HepG2 (cell line): ENCODE measurements at regions not wholly inside any gene's neighbourhood (a gene's known extent, or its start where the extent isn't known, plus 50 kb on each side); places are given as distances from the start of the nearest gene placed in this dataset.

Experiments used
- ATAC-seq: fragments of 200-7000 bp; cut with Tn5 transposase; 3 replicates; pipeline ENCODE4 v1.9.1; 2020; ENCODE audit warnings: mild to moderate bottlenecking, moderate library complexity
- BruUV-seq: library from RNA; stranded (reverse); fragments of 400-500 nt; replicated peaks from 2 replicates; lab custom pipeline; 2021; lab: Mats Ljungman, UMichigan
- CTCF ChIA-PET: fragments of 300-600 bp; formaldehyde crosslinking; extraction: SDS; loops from one replicate; lab custom pipeline; 2021; ENCODE audit warnings: low total read pairs, inconsistent platforms, low intra/inter-chr PET ratio; lab: Yijun Ruan, JAX
- POLR2A ChIA-PET: fragments of 350-600 bp; sonication (Branson Sonifier 250); formaldehyde crosslinking; loops from one replicate; lab custom pipeline; 2020; ENCODE audit warnings: antibody characterized with exemption, inconsistent platforms; lab: Yijun Ruan, JAX
- DNase-seq: peaks from one replicate; pipeline ENCODE4 v3.0.0-alpha.2; 2015; ENCODE audit warnings: low spot score
- FAIRE-seq: peaks from 3 replicates; lab custom pipeline; 2011; peaks lifted over from hg19 to GRCh38; lab: Jason Lieb, UNC
- H2AFZ ChIP-seq: one replicate; pipeline ENCODE4 v1.6.1; 2011; ENCODE audit warnings: low read length, inconsistent platforms
- H3K27ac ChIP-seq: fragments of 300-600 bp; 3 replicates; pipeline ENCODE4 v1.8.0; 2011; ENCODE audit warnings: mixed run types, mild to moderate bottlenecking, mixed read lengths, low read length, inconsistent platforms; ENCODE audit not compliant: insufficient read depth; ENCODE audit errors: extremely low read length
- H3K27me3 ChIP-seq, 2 experiments: fragments of 200-600 bp in 1 of 2; 2 replicates in 1 of 2; 3 replicates in 1 of 2; pipeline versions ENCODE4 v1.6.0 to v1.8.0; 2011; ENCODE audit warnings: low read length in 2 of 2, mild to moderate bottlenecking in 2 of 2, moderate library complexity in 2 of 2, inconsistent platforms in 1 of 2; ENCODE audit not compliant: insufficient read depth in 2 of 2, control insufficient read depth in 1 of 2
- H3K36me3 ChIP-seq, 2 experiments: fragments of 200-600 bp in 1 of 2; replicated peaks in 1 of 2; 2 replicates in 1 of 2; 3 replicates in 1 of 2; pipeline versions ENCODE4 v1.5.1 to v1.8.0; 2011; ENCODE audit warnings: low read length in 2 of 2, inconsistent platforms in 1 of 2; ENCODE audit not compliant: insufficient read depth in 2 of 2, control insufficient read depth in 1 of 2
- H3K4me1 ChIP-seq: 2 replicates; pipeline ENCODE4 v1.5.1; 2012; ENCODE audit warnings: low read length, inconsistent platforms; ENCODE audit not compliant: insufficient read depth
- H3K4me2 ChIP-seq: 2 replicates; pipeline ENCODE4 v1.6.0; 2011; ENCODE audit warnings: low read depth, low read length, inconsistent platforms
- H3K4me3 ChIP-seq, 3 experiments: fragments of 200-600 bp in 1 of 3; sonication (generic), shearing (Covaris generic) in 1 of 3; replicated peaks in 1 of 3; 2 replicates each; pipeline ENCODE4 v1.5.1; 2011 to 2016; ENCODE audit warnings: low read length in 3 of 3, inconsistent platforms in 2 of 3, low read depth in 2 of 3, mild to moderate bottlenecking in 2 of 3, control low read depth in 1 of 3, mixed read lengths in 1 of 3; ENCODE audit not compliant: insufficient read depth in 1 of 3
- H3K79me2 ChIP-seq: one replicate; pipeline ENCODE4 v1.6.1; 2011; ENCODE audit warnings: low read length, inconsistent platforms; ENCODE audit not compliant: insufficient read depth
- H3K9ac ChIP-seq: 2 replicates; pipeline ENCODE4 v1.6.0; 2011; ENCODE audit warnings: mild to moderate bottlenecking, low read depth, low read length, inconsistent platforms; ENCODE audit not compliant: insufficient read depth
- H3K9me3 ChIP-seq: 2 replicates; pipeline ENCODE4 v1.5.1; 2012; ENCODE audit warnings: mild to moderate bottlenecking, low read length
- H4K20me1 ChIP-seq: 2 replicates; pipeline ENCODE4 v1.6.0; 2011; ENCODE audit warnings: inconsistent platforms, mild to moderate bottlenecking, low read length, moderate library complexity; ENCODE audit not compliant: insufficient read depth
- ATF7 ChIP-seq, 2 experiments: fragments of 450-650 bp in 1 of 2; sonication (generic) in 1 of 2; formaldehyde crosslinking in 1 of 2; IDR thresholded peaks; 2 replicates each; pipeline versions ENCODE4 v1.4.0 to v1.6.1; 2016 to 2020; ENCODE audit warnings: antibody characterized with exemption in 1 of 2, mild to moderate bottlenecking in 1 of 2, missing genetic modification reagents in 1 of 2
- FIP1L1 ChIP-seq: fragments of 200-400 bp; formaldehyde crosslinking; IDR thresholded peaks from 2 replicates; pipeline ENCODE4 v1.6.1; 2018; ENCODE audit warnings: low read depth, mild to moderate bottlenecking, low read length, moderate library complexity, borderline replicate concordance; ENCODE audit not compliant: insufficient read depth
- SOX13 ChIP-seq, 3 experiments: fragments of 450-650 bp in 1 of 3; sonication (generic) in 1 of 3; formaldehyde crosslinking in 1 of 3; IDR thresholded peaks in 2 of 3; conservative IDR thresholded peaks in 1 of 3; 2 replicates each; pipeline versions ENCODE4 v1.5.0 to v1.6.1; 2016 to 2020; ENCODE audit warnings: antibody characterized with exemption in 1 of 3, mild to moderate bottlenecking in 1 of 3, missing compliant biosample characterization in 1 of 3, missing genetic modification reagents in 1 of 3, moderate library complexity in 1 of 3
- STAT6 ChIP-seq: sonication (generic); formaldehyde crosslinking; IDR thresholded peaks from 2 replicates; pipeline ENCODE4 v1.4.0; 2020; ENCODE audit warnings: missing genetic modification reagents, mild to moderate bottlenecking, borderline replicate concordance
- ZNF282 ChIP-seq: fragments of 450-650 bp; IDR thresholded peaks from 2 replicates; pipeline ENCODE4 v1.6.1; 2018; ENCODE audit not compliant: partially characterized antibody
- ZNF550 ChIP-seq: sonication (generic); formaldehyde crosslinking; IDR thresholded peaks from 2 replicates; pipeline ENCODE4 v1.4.0; 2020; ENCODE audit warnings: mild to moderate bottlenecking, missing genetic modification reagents, borderline replicate concordance
- ZNF672 ChIP-seq: sonication (generic); formaldehyde crosslinking; IDR thresholded peaks from 2 replicates; pipeline ENCODE4 v1.8.1; 2022; ENCODE audit warnings: missing genetic modification reagents
- ZNF768 ChIP-seq: sonication (generic); formaldehyde crosslinking; IDR thresholded peaks from 2 replicates; pipeline ENCODE4 v1.4.0; 2020; ENCODE audit warnings: missing genetic modification reagents
- WGBS: methylation state at CpG from one replicate; pipeline ENCODE4 v1.1.6; 2017; ENCODE audit warnings: low lambda C conversion rate; 5-methylcytosine and 5-hydroxymethylcytosine counted together
- in situ Hi-C: cut with HindIII; loops from 2 replicates; pipeline ENCODE4 v1.10.0; 2017; ENCODE audit warnings: low pct_unique_long_range_greater_than_20kb; ENCODE audit not compliant: extremely low pct_ligation_motif_present
- intact Hi-C: fragments of 100-400 bp; cut with micrococcal nuclease; formaldehyde crosslinking; loops from one replicate; pipeline ENCODE4 v1.10.0; 2022; ENCODE audit not compliant: unreplicated experiment
- TF ChIP-seq, protein P1 (sequence below): sonication (generic); formaldehyde crosslinking; IDR thresholded peaks from 2 replicates; pipeline ENCODE4 v1.8.0; 2022; ENCODE audit warnings: mild to moderate bottlenecking, missing genetic modification reagents, moderate library complexity

DNA sequence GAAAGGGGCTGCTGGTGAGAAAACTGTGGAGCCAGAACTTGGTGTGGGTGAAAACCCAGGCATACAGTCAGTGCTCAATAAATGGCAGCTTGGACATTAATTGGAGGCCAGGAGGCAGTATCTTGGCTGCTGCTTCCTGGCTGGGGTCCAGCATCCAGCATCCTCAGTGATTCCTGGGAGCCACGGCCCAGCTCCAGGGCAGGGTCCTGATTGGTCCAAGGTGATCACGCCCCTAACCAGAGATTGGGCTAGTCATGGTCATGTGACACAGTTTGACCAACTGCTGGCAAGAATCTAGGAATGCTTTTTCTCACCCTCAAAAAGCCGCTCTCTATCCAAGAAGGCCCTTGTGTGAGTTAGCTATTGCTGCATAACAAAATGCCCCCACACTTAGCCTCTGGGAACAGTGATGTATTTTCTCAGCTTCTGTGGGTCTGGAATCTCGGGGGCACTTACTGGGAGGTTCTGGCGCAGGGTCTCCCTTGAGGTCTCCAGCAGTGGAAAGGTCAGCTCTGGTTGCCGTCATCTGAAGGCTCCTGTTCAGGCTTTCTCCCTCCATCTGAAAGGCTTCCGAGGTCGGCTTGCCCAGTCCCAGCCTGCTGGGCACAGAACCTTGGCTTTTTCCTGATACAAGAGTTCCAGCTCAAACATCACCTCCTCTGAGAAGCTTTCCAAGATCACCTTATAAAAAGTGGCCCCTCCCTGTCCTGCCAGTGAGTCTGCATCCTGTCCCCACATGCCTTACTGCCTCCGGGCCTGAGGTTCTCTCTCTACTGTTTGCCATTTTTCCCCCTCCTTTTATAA, 119.2 kb upstream of the NCOR2 start (continued):
- TF ChIP-seq ZNF282 = no peak
- TF ChIP-seq ZNF550 (CRISPR knock-in tag) = no peak

GRCh38 chr12:124685689-124686369, 118.4 kb upstream of the NCOR2 start:
- ChIA-PET POLR2A (no interaction called here), CTCF (no interaction called here)
- no TSS peak for BruUV-seq
- Histone ChIP-seq H3K79me2 (no peaks in the 10 kb centered on the region), H3K9ac (no peak overlapping the region), H3K36me3 (no peaks in the 10 kb centered on the region), H3K27me3 (peaks cover 2 to 46% of the 10 kb centered on the region in 2 experiments), H3K4me2 (peak overlapping the region; percentile 57; the same call in 1 of the 2 replicates), H3K27ac (no peak overlapping the region), H3K9me3 (no peaks in the 10 kb centered on the region), H3K4me3 (no peak overlapping the region), H3K4me1 (peaks cover 45% of the 10 kb centered on the region), H4K20me1 (no peaks in the 10 kb centered on the region)
- in situ Hi-C loops = no loop called here
- DNase-seq = no peak
- intact Hi-C loops = no loop called here
- FAIRE-seq = no peak
- no peak for ATAC-seq
- 32% methylated on average over 16 of the region's 18 CpGs for WGBS
- TF ChIP-seq ZNF768 (peak; percentile 47; the same call in 1 of the 2 replicates), FIP1L1 (no peak), ATF7 (IDR thresholded peaks at IDR 0.05) (peak; percentile 18; the same call in 1 of the 2 replicates), ATF7 (CRISPR knock-in tag; IDR thresholded peaks at IDR 0.05) (no peak), SOX13 (IDR thresholded peaks at IDR 0.05) (no peak), SOX13 (CRISPR knock-in tag; conservative IDR thresholded peaks at IDR 0.05 in 1 of 2, IDR thresholded peaks at IDR 0.05 in 1 of 2) (no peak), STAT6 (CRISPR knock-in tag) (no peak), ZNF672 (CRISPR knock-in tag) (no peak)
- TF ChIP-seq, protein P1, sequence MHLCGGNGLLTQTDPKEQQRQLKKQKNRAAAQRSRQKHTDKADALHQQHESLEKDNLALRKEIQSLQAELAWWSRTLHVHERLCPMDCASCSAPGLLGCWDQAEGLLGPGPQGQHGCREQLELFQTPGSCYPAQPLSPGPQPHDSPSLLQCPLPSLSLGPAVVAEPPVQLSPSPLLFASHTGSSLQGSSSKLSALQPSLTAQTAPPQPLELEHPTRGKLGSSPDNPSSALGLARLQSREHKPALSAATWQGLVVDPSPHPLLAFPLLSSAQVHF = no peak
- TF ChIP-seq, all 625 proteins: peak for 2
- H2AFZ ChIP-seq = no peak overlapping the region
